Hematopoietic multipotent progenitor cell (in vitro differentiated cells): ENCODE measurements at regions not wholly inside any gene's neighbourhood (a gene's known extent, or its start where the extent isn't known, plus 50 kb on each side); places are given as distances from the start of the nearest gene placed in this dataset.
"Not testable (repeated sequence)": the region's sequence is repeated elsewhere in the genome, so short reads cannot be mapped to it uniquely, and the experiment has no call there.

Experiments used
- DNase-seq, 3 donors: peaks; one replicate each; pipeline ENCODE4 v3.0.0-alpha.2; 2011 to 2015; ENCODE audit warnings: low read depth in 2 of 3, low spot score in 2 of 3

GRCh38 chr1:190949939-190950338 lies 472.3 kb upstream of the BRINP3 start:
- DNase-seq, result peak in 1 of 3 donors; percentile 2

GRCh38 chr1:190957565-190957964 lies 479.9 kb upstream of the BRINP3 start:
- DNase-seq, result peak in 1 of 3 donors; percentile 8

- no peak for DNase-seq
Observed at GRCh38 chr1:190963321-190963720, 485.7 kb upstream of the BRINP3 start.

GRCh38 chr1:190975827-190976226 lies 498.2 kb upstream of the BRINP3 start:
- DNase-seq, result peak in 1 of 3 donors; percentile 24

GRCh38 chr1:191002768-191003167 lies 525.1 kb upstream of the BRINP3 start:
- DNase-seq, result no peak

GRCh38 chr1:191016765-191017164 lies 539.1 kb upstream of the BRINP3 start:
- no peak for DNase-seq

- no peak for DNase-seq
Observed at GRCh38 chr1:191022856-191023255, 545.2 kb upstream of the BRINP3 start.

GRCh38 chr1:191025896-191026642 lies 548.4 kb upstream of the BRINP3 start:
- DNase-seq, result no peak

- DNase-seq, result no peak
Observed at GRCh38 chr1:191026828-191027227, 549.2 kb upstream of the BRINP3 start.

- DNase-seq, result no peak
Observed at GRCh38 chr1:191034132-191034531, 556.5 kb upstream of the BRINP3 start.

- no peak for DNase-seq
Observed at GRCh38 chr1:191043066-191043465, 565.4 kb upstream of the BRINP3 start.

GRCh38 chr1:191049781-191050180 lies 572.1 kb upstream of the BRINP3 start:
- DNase-seq, result no peak

- DNase-seq, result no peak
Observed at GRCh38 chr1:191052888-191053287, 575.2 kb upstream of the BRINP3 start.

- DNase-seq, result no peak
Observed at GRCh38 chr1:191065346-191065745, 587.7 kb upstream of the BRINP3 start.

- peak in 2 of 3 donors; percentile 9 to 13 for DNase-seq
Observed at GRCh38 chr1:191065771-191066170, 588.1 kb upstream of the BRINP3 start.

GRCh38 chr1:191074881-191075280 lies 597.2 kb upstream of the BRINP3 start:
- no peak for DNase-seq

- not testable (repeated sequence) for DNase-seq
Observed at GRCh38 chr1:191083090-191083489, 605.4 kb upstream of the BRINP3 start.

- DNase-seq, result no peak
Observed at GRCh38 chr1:191085121-191085520, 607.5 kb upstream of the BRINP3 start.

GRCh38 chr1:191086910-191087309 lies 609.2 kb upstream of the BRINP3 start:
- DNase-seq, result no peak

- DNase-seq, result no peak
Observed at GRCh38 chr1:191096405-191096804, 618.7 kb upstream of the BRINP3 start.

- DNase-seq, result no peak
Observed at GRCh38 chr1:191099696-191100095, 622.0 kb upstream of the BRINP3 start.

- DNase-seq, result no peak
Observed at GRCh38 chr1:191101960-191102359, 624.3 kb upstream of the BRINP3 start.

- DNase-seq, result no peak
Observed at GRCh38 chr1:191125950-191126349, 648.3 kb upstream of the BRINP3 start.
